Uterus (tissue), 3 donors: ENCODE measurements at regions not wholly inside any gene's neighbourhood (a gene's known extent, or its start where the extent isn't known, plus 50 kb on each side); places are given as distances from the start of the nearest gene placed in this dataset.

Experiments
- DNase-seq, 2 donors: peaks; one replicate each; pipeline ENCODE4 v3.0.0-alpha.2; 2019 to 2020
- H3K27ac ChIP-seq, 2 donors: fragments of 200-600 bp; sonication (generic); 1 replicate in 1 of 2; 2 replicates in 1 of 2; pipeline ENCODE4 v1.5.1; 2016 to 2018
- H3K27me3 ChIP-seq, 2 donors: fragments of 200-600 bp; sonication (generic); one replicate each; pipeline ENCODE4 v1.5.1; 2018 to 2019; ENCODE audit warnings: control low read depth in 1 of 2
- H3K36me3 ChIP-seq, 2 donors: fragments of 200-600 bp; sonication (generic); one replicate each; pipeline ENCODE4 v1.5.1; 2019; ENCODE audit warnings: control low read depth in 1 of 2
- H3K4me1 ChIP-seq, 2 donors: fragments of 200-600 bp; sonication (generic); one replicate each; pipeline ENCODE4 v1.5.1; 2018 to 2019; ENCODE audit warnings: control low read depth in 1 of 2
- H3K4me3 ChIP-seq, 2 donors: fragments of 200-600 bp; sonication (generic); 1 replicate in 1 of 2; 2 replicates in 1 of 2; pipeline ENCODE4 v1.5.1; 2018 to 2019; ENCODE audit warnings: mild to moderate bottlenecking in 1 of 2
- H3K9me3 ChIP-seq, 2 donors: fragments of 200-600 bp; sonication (generic); one replicate each; pipeline ENCODE4 v1.5.1; 2019; ENCODE audit warnings: control low read depth in 1 of 2
- CTCF ChIP-seq, 4 experiments: fragments of 200-600 bp in 2 of 4; fragments of 450-650 bp in 2 of 4; sonication (generic) in 2 of 4; IDR thresholded peaks; one replicate each; pipeline ENCODE4 v1.5.1; 2016 to 2019; ENCODE audit warnings: antibody characterized with exemption in 4 of 4, mild to moderate bottlenecking in 2 of 4, moderate library complexity in 1 of 4
- POLR2A ChIP-seq, 2 donors: fragments of 450-650 bp; IDR thresholded peaks; one replicate each; pipeline ENCODE4 v1.6.1; 2016; ENCODE audit warnings: antibody characterized with exemption in 2 of 2, mild to moderate bottlenecking in 1 of 2, moderate library complexity in 1 of 2
- intact Hi-C: fragments of 100-400 bp; cut with DNase I; formaldehyde crosslinking; loops from one replicate; pipeline ENCODE4 v1.15.1; 2023; ENCODE audit warnings: low total_unique reads
- donor health status: DM: yes; HTN: yes; CAD: no.

- no peak for DNase-seq
- no peaks in the 10 kb centered on the region for H3K27me3 ChIP-seq
- no peak overlapping the region for H3K27ac ChIP-seq
- intact Hi-C loops, result no loop called here
- no peaks in the 10 kb centered on the region for H3K36me3 ChIP-seq
- TF ChIP-seq POLR2A (IDR thresholded peaks at IDR 0.05) (no peak), CTCF (IDR thresholded peaks at IDR 0.05) (no peak)
- H3K9me3 ChIP-seq, result no peaks in the 10 kb centered on the region
- H3K4me1 ChIP-seq, result no peaks in the 10 kb centered on the region
- H3K4me3 ChIP-seq, result no peak overlapping the region
Observed at GRCh38 chr18:78129260-78129659, 850.4 kb upstream of the SALL3 start.

- DNase-seq, result no peak
- H3K4me3 ChIP-seq, result no peak overlapping the region
- no peaks in the 10 kb centered on the region for H3K36me3 ChIP-seq
- H3K9me3 ChIP-seq, result no peaks in the 10 kb centered on the region
- H3K27ac ChIP-seq, result no peak overlapping the region
- no peak for TF ChIP-seq POLR2A (IDR thresholded peaks at IDR 0.05)
- no peak for TF ChIP-seq CTCF (IDR thresholded peaks at IDR 0.05)
- no peaks in the 10 kb centered on the region for H3K27me3 ChIP-seq
- H3K4me1 ChIP-seq, result no peaks in the 10 kb centered on the region
- intact Hi-C loops, result no loop called here
Observed at GRCh38 chr18:78130232-78131195, 849.1 kb upstream of the SALL3 start.

- Histone ChIP-seq H3K4me3 (no peak overlapping the region), H3K36me3 (no peaks in the 10 kb centered on the region), H3K4me1 (no peaks in the 10 kb centered on the region), H3K9me3 (no peaks in the 10 kb centered on the region), H3K27me3 (no peaks in the 10 kb centered on the region), H3K27ac (no peak overlapping the region)
- DNase-seq, result no peak
- TF ChIP-seq POLR2A (IDR thresholded peaks at IDR 0.05) (no peak), CTCF (IDR thresholded peaks at IDR 0.05) (no peak)
- intact Hi-C loops, result no loop called here
Observed at GRCh38 chr18:78133729-78134128, 845.9 kb upstream of the SALL3 start.

- no peak for TF ChIP-seq POLR2A (IDR thresholded peaks at IDR 0.05)
- TF ChIP-seq CTCF (IDR thresholded peaks at IDR 0.05), result no peak
- Histone ChIP-seq H3K36me3 (no peaks in the 10 kb centered on the region), H3K4me1 (no peaks in the 10 kb centered on the region), H3K4me3 (no peak overlapping the region), H3K27me3 (no peaks in the 10 kb centered on the region), H3K27ac (no peak overlapping the region), H3K9me3 (no peaks in the 10 kb centered on the region)
- intact Hi-C loops, result no loop called here
- no peak for DNase-seq
Observed at GRCh38 chr18:78136986-78137385, 842.6 kb upstream of the SALL3 start.

GRCh38 chr18:78138983-78139496 is 840.6 kb upstream of the SALL3 start:
- DNase-seq, result no peak
- H3K36me3 ChIP-seq, result no peaks in the 10 kb centered on the region
- H3K4me1 ChIP-seq, result no peaks in the 10 kb centered on the region
- no peak overlapping the region for H3K4me3 ChIP-seq
- H3K27me3 ChIP-seq, result no peaks in the 10 kb centered on the region
- H3K27ac ChIP-seq, result no peak overlapping the region
- intact Hi-C loops, result no loop called here
- TF ChIP-seq POLR2A (IDR thresholded peaks at IDR 0.05), result no peak
- TF ChIP-seq CTCF (IDR thresholded peaks at IDR 0.05), result no peak
- no peaks in the 10 kb centered on the region for H3K9me3 ChIP-seq
